CD8-positive, alpha-beta memory T cell (primary cell): ENCODE measurements at regions not wholly inside any gene's neighbourhood (a gene's known extent, or its start where the extent isn't known, plus 50 kb on each side); places are given as distances from the start of the nearest gene placed in this dataset.

Experiments used
- CTCF ChIA-PET: fragments of 350-600 bp; sonication (Branson Sonifier 250); formaldehyde crosslinking; loops from one replicate; lab custom pipeline; 2021; ENCODE audit warnings: antibody characterized with exemption; lab: Charles Lee
- POLR2A ChIA-PET: fragments of 350-600 bp; sonication (Branson Sonifier 250); formaldehyde crosslinking; loops from one replicate; lab custom pipeline; 2021; ENCODE audit warnings: antibody characterized with exemption; lab: Charles Lee
- DNase-seq, 5 donors: peaks; one replicate each; pipeline versions ENCODE4 v3.0.0 to v3.0.0-alpha.2; 2020 to 2022; ENCODE audit warnings: mixed read lengths in 1 of 5
- H3K27ac ChIP-seq: one replicate; pipeline ENCODE4 v1.7.0; 2013; ENCODE audit warnings: low read depth, mild to moderate bottlenecking, low read length, moderate library complexity
- H3K27me3 ChIP-seq: 2 replicates; pipeline ENCODE4 v1.7.0; 2013; ENCODE audit warnings: low read length, mild to moderate bottlenecking; ENCODE audit not compliant: insufficient read depth, poor library complexity, severe bottlenecking
- H3K36me3 ChIP-seq: 2 replicates; pipeline ENCODE4 v1.7.0; 2013; ENCODE audit warnings: mild to moderate bottlenecking, low read length, moderate library complexity; ENCODE audit not compliant: insufficient read depth
- H3K4me1 ChIP-seq: 2 replicates; pipeline ENCODE4 v1.7.0; 2013; ENCODE audit warnings: mild to moderate bottlenecking, low read length, moderate library complexity; ENCODE audit not compliant: insufficient read depth
- H3K4me3 ChIP-seq: 2 replicates; pipeline ENCODE4 v1.7.0; 2013; ENCODE audit warnings: mild to moderate bottlenecking, low read length
- H3K9me3 ChIP-seq: 2 replicates; pipeline ENCODE4 v1.7.0; 2013; ENCODE audit warnings: mild to moderate bottlenecking, low read length
- H3K27ac Mint-ChIP-seq, 8 donors: one replicate each; pipeline ENCODE4 v1.8.0; 2020 to 2021; ENCODE audit warnings: mixed read lengths in 8 of 8, mild to moderate bottlenecking in 6 of 8, inconsistent platforms in 3 of 8, moderate library complexity in 3 of 8
- H3K27me3 Mint-ChIP-seq, 2 donors: one replicate each; pipeline ENCODE4 v1.8.0; 2020 to 2021; ENCODE audit warnings: mixed read lengths in 2 of 2, mild to moderate bottlenecking in 1 of 2, moderate library complexity in 1 of 2
- H3K36me3 Mint-ChIP-seq, 3 donors: one replicate each; pipeline ENCODE4 v1.8.0; 2020 to 2021; ENCODE audit warnings: mixed read lengths in 3 of 3, inconsistent platforms in 1 of 3, mild to moderate bottlenecking in 1 of 3
- H3K4me1 Mint-ChIP-seq, 3 donors: one replicate each; pipeline ENCODE4 v1.8.0; 2020 to 2021; ENCODE audit warnings: mixed read lengths in 3 of 3, inconsistent platforms in 1 of 3, mild to moderate bottlenecking in 1 of 3
- H3K4me3 Mint-ChIP-seq, 7 donors: one replicate each; pipeline ENCODE4 v1.8.0; 2020 to 2021; ENCODE audit warnings: mixed read lengths in 7 of 7, mild to moderate bottlenecking in 6 of 7, moderate library complexity in 4 of 7, inconsistent platforms in 2 of 7
- H3K9me3 Mint-ChIP-seq, 5 donors: one replicate each; pipeline ENCODE4 v1.8.0; 2020 to 2022; ENCODE audit warnings: mixed read lengths in 5 of 5, mild to moderate bottlenecking in 3 of 5, moderate library complexity in 2 of 5, inconsistent platforms in 1 of 5

- Mint-ChIP-seq H3K36me3 (no peaks in the 10 kb centered on the region), H3K27ac (no peak overlapping the region), H3K4me1 (no peaks in the 10 kb centered on the region), H3K9me3 (peaks cover 0 to 12% (median 4%) of the 10 kb centered on the region in 5 donors), H3K27me3 (no peaks in the 10 kb centered on the region), H3K4me3 (no peak overlapping the region)
- Histone ChIP-seq H3K9me3 (no peaks in the 10 kb centered on the region), H3K4me3 (no peak overlapping the region), H3K27ac (no peak overlapping the region), H3K4me1 (no peaks in the 10 kb centered on the region), H3K36me3 (no peaks in the 10 kb centered on the region), H3K27me3 (no peaks in the 10 kb centered on the region)
- ChIA-PET CTCF (no interaction called here), POLR2A (no interaction called here)
- no peak for DNase-seq
Measured at GRCh38 chr1:106802181-106802580, 254.3 kb upstream of the PRMT6 start.

- Mint-ChIP-seq H3K27ac (no peak overlapping the region), H3K4me1 (no peaks in the 10 kb centered on the region), H3K9me3 (peaks cover 0 to 19% (median 4%) of the 10 kb centered on the region in 5 donors), H3K36me3 (no peaks in the 10 kb centered on the region), H3K4me3 (no peak overlapping the region), H3K27me3 (no peaks in the 10 kb centered on the region)
- ChIA-PET CTCF (no interaction called here), POLR2A (no interaction called here)
- Histone ChIP-seq H3K27me3 (no peaks in the 10 kb centered on the region), H3K27ac (no peak overlapping the region), H3K9me3 (no peaks in the 10 kb centered on the region), H3K4me1 (no peaks in the 10 kb centered on the region), H3K36me3 (no peaks in the 10 kb centered on the region), H3K4me3 (no peak overlapping the region)
- no peak for DNase-seq
Measured at GRCh38 chr1:106814418-106814817, 242.1 kb upstream of the PRMT6 start.

DNA sequence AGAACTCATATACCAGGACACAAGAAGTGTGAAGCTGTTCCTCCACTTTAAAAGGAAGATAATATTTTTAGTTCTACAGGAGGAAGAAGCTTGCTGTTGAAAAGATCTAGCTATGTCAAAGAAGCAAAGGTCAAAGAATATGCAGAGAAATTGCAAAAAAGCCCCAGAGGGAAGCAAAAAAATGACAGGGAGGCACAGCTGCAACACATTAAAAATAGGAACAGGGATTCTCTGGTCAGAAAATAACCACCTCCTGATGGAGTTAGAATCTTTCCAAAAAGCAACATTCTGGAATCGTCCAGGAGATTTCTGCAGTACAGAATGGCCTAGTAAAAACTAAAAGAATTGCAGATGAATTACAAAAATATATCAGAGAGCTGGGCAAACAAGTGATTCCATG is 238.9 kb upstream of the PRMT6 start:
- H3K4me3 Mint-ChIP-seq, result no peak overlapping the region
- ChIA-PET POLR2A (no interaction called here), CTCF (no interaction called here)
- H3K9me3 Mint-ChIP-seq, result peaks cover 0 to 31% (median 4%) of the 10 kb centered on the region in 5 donors
- H3K27me3 ChIP-seq, result no peaks in the 10 kb centered on the region
- H3K27ac Mint-ChIP-seq, result no peak overlapping the region
- DNase-seq, result no peak
- H3K4me3 ChIP-seq, result no peak overlapping the region
- no peak overlapping the region for H3K27ac ChIP-seq
- H3K9me3 ChIP-seq, result no peaks in the 10 kb centered on the region
- no peaks in the 10 kb centered on the region for H3K36me3 Mint-ChIP-seq
- no peaks in the 10 kb centered on the region for H3K36me3 ChIP-seq
- H3K27me3 Mint-ChIP-seq, result no peaks in the 10 kb centered on the region
- H3K4me1 Mint-ChIP-seq, result no peaks in the 10 kb centered on the region
- H3K4me1 ChIP-seq, result no peaks in the 10 kb centered on the region

GRCh38 chr1:106831511-106831910 is 225.0 kb upstream of the PRMT6 start:
- Histone ChIP-seq H3K27ac (no peak overlapping the region), H3K36me3 (no peaks in the 10 kb centered on the region), H3K9me3 (no peaks in the 10 kb centered on the region), H3K4me3 (no peak overlapping the region), H3K4me1 (no peaks in the 10 kb centered on the region), H3K27me3 (no peaks in the 10 kb centered on the region)
- no peak overlapping the region for H3K27ac Mint-ChIP-seq
- H3K4me1 Mint-ChIP-seq, result no peaks in the 10 kb centered on the region
- POLR2A ChIA-PET, result no interaction called here
- H3K27me3 Mint-ChIP-seq, result no peaks in the 10 kb centered on the region
- H3K36me3 Mint-ChIP-seq, result no peaks in the 10 kb centered on the region
- H3K9me3 Mint-ChIP-seq, result peaks cover 0 to 32% (median 5%) of the 10 kb centered on the region in 5 donors
- CTCF ChIA-PET, result no interaction called here
- no peak for DNase-seq
- no peak overlapping the region for H3K4me3 Mint-ChIP-seq

- POLR2A ChIA-PET, result no interaction called here
- CTCF ChIA-PET, result no interaction called here
Measured at GRCh38 chr1:106836708-106837107, 219.8 kb upstream of the PRMT6 start.

DNA sequence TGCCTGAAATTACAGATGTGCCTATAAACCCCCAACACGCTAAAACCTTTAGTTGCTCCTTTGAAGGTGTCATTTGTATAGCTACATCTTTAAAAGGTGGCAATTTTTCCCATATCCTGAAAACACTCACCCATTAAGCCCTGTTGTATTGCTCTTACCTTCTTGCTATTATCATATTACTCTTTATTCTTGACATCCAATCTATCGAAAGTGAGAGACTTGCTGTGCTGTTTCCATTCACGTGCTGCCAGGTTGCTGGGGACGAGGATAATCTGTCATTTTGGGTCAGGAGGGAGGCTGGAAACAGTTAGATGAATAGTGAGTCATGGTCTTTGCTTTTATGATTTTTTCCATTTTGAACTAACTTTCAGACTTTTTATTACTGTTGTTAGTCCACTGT is 213.0 kb upstream of the PRMT6 start:
- ChIA-PET POLR2A (no interaction called here), CTCF (no interaction called here)
- Histone ChIP-seq H3K36me3 (no peaks in the 10 kb centered on the region), H3K27ac (no peak overlapping the region), H3K27me3 (no peaks in the 10 kb centered on the region), H3K4me3 (no peak overlapping the region), H3K4me1 (no peaks in the 10 kb centered on the region), H3K9me3 (no peaks in the 10 kb centered on the region)
- Mint-ChIP-seq H3K4me3 (no peak overlapping the region), H3K27me3 (no peaks in the 10 kb centered on the region), H3K36me3 (no peaks in the 10 kb centered on the region), H3K9me3 (peaks cover 0 to 10% (median 3%) of the 10 kb centered on the region in 5 donors), H3K27ac (no peak overlapping the region), H3K4me1 (no peaks in the 10 kb centered on the region)
- no peak for DNase-seq

More at GRCh38 chr1:106836708-106837107, 219.8 kb upstream of the PRMT6 start:
- H3K4me3 Mint-ChIP-seq, result no peak overlapping the region
- H3K4me3 ChIP-seq, result no peak overlapping the region
- peaks cover 0 to 20% (median under 1%) of the 10 kb centered on the region in 5 donors for H3K9me3 Mint-ChIP-seq
- H3K27me3 ChIP-seq, result no peaks in the 10 kb centered on the region
- no peak overlapping the region for H3K27ac Mint-ChIP-seq
- no peaks in the 10 kb centered on the region for H3K36me3 Mint-ChIP-seq
- no peaks in the 10 kb centered on the region for H3K9me3 ChIP-seq
- H3K27ac ChIP-seq, result no peak overlapping the region
- no peaks in the 10 kb centered on the region for H3K27me3 Mint-ChIP-seq
- H3K4me1 ChIP-seq, result no peaks in the 10 kb centered on the region
- H3K4me1 Mint-ChIP-seq, result no peaks in the 10 kb centered on the region
- no peaks in the 10 kb centered on the region for H3K36me3 ChIP-seq
- no peak for DNase-seq

GRCh38 chr1:106846656-106847055 is 209.8 kb upstream of the PRMT6 start:
- Histone ChIP-seq H3K9me3 (no peaks in the 10 kb centered on the region), H3K4me1 (no peaks in the 10 kb centered on the region), H3K4me3 (no peak overlapping the region), H3K27me3 (no peaks in the 10 kb centered on the region), H3K36me3 (no peaks in the 10 kb centered on the region), H3K27ac (no peak overlapping the region)
- CTCF ChIA-PET, result no interaction called here
- H3K4me1 Mint-ChIP-seq, result no peaks in the 10 kb centered on the region
- no peaks in the 10 kb centered on the region for H3K36me3 Mint-ChIP-seq
- DNase-seq, result no peak
- H3K27me3 Mint-ChIP-seq, result no peaks in the 10 kb centered on the region
- no peak overlapping the region for H3K4me3 Mint-ChIP-seq
- no peak overlapping the region for H3K27ac Mint-ChIP-seq
- peaks cover 0 to 21% (median 3%) of the 10 kb centered on the region in 5 donors for H3K9me3 Mint-ChIP-seq
- POLR2A ChIA-PET, result no interaction called here

DNA sequence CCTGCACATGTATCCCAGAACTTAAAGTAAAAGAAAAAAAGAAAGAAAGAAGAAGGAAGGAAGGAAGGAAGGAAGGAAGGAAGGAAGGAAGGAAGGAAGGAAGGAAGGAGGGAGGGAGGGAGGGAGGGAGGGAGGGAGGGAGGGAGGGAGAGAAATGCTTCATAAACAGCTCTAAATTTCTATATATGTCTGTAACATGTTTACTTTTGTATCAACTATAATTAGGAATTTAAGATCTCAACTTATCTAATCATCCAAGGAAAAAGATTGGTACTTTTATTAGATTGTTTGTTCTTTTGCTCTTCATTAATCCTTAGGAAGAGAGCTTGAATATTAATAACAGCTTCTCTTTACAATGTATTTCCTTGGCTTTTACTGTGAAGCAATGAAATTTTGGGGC is 195.4 kb upstream of the PRMT6 start:
- H3K27ac Mint-ChIP-seq, result no peak overlapping the region
- H3K9me3 Mint-ChIP-seq, result peaks cover 1 to 14% (median 11%) of the 10 kb centered on the region in 5 donors
- no peaks in the 10 kb centered on the region for H3K4me1 Mint-ChIP-seq
- H3K9me3 ChIP-seq, result no peaks in the 10 kb centered on the region
- no peaks in the 10 kb centered on the region for H3K4me1 ChIP-seq
- H3K36me3 Mint-ChIP-seq, result no peaks in the 10 kb centered on the region
- H3K27me3 ChIP-seq, result no peaks in the 10 kb centered on the region
- no peaks in the 10 kb centered on the region for H3K27me3 Mint-ChIP-seq
- no peak overlapping the region for H3K4me3 ChIP-seq
- CTCF ChIA-PET, result no interaction called here
- no peak overlapping the region for H3K4me3 Mint-ChIP-seq
- H3K36me3 ChIP-seq, result no peaks in the 10 kb centered on the region
- POLR2A ChIA-PET, result no interaction called here
- H3K27ac ChIP-seq, result no peak overlapping the region
- DNase-seq, result no peak

GRCh38 chr1:106868828-106869227 is 187.6 kb upstream of the PRMT6 start:
- CTCF ChIA-PET, result no interaction called here
- Mint-ChIP-seq H3K27me3 (no peaks in the 10 kb centered on the region), H3K4me3 (no peak overlapping the region), H3K4me1 (no peaks in the 10 kb centered on the region), H3K9me3 (peaks cover 0 to 23% (median 7%) of the 10 kb centered on the region in 5 donors), H3K27ac (no peak overlapping the region), H3K36me3 (no peaks in the 10 kb centered on the region)
- H3K36me3 ChIP-seq, result no peaks in the 10 kb centered on the region
- POLR2A ChIA-PET, result no interaction called here
- DNase-seq, result no peak
- H3K9me3 ChIP-seq, result no peaks in the 10 kb centered on the region
- no peak overlapping the region for H3K27ac ChIP-seq
- H3K4me3 ChIP-seq, result no peak overlapping the region
- H3K27me3 ChIP-seq, result no peaks in the 10 kb centered on the region
- no peaks in the 10 kb centered on the region for H3K4me1 ChIP-seq
